ENCODE measurements at regions not wholly inside any gene's neighbourhood (a gene's known extent, or its start where the extent isn't known, plus 50 kb on each side); places are given as distances from the start of the nearest gene placed in this dataset.

DNA sequence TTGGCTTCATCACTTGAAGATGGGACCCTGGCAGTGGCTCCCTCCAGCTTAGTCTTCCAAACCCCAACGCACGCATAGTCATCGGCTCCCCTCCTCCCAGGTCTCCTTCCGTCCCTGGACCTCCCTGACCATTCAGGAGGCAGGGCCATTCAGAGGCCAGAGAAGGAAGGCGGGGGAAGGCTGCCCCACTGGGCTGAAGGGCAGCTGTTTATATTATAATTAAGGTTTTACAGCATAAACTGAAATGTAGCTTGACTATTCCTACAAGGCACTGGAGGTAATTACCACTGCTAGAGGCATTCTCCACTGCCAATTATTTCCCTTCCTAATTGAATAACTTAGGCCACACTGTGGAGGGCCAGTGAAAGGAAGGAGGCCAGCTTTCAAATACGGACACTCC lies 170.6 kb upstream of the PROX1 start:
- Histone ChIP-seq H3K27me3 (ENCODE audit: control insufficient read depth, insufficient read depth, low read length, poor library complexity, severe bottlenecking) (no peaks in the 10 kb centered on the region), H3K4me3 (ENCODE audit: insufficient read depth, low read depth, low read length) (no peak overlapping the region), H3K4me1 (ENCODE audit: control insufficient read depth, insufficient read depth, low read length) (no peaks in the 10 kb centered on the region), H3K9me3 (ENCODE audit: control insufficient read depth, low read length) (no peaks in the 10 kb centered on the region), H3K36me3 (ENCODE audit: control insufficient read depth, insufficient read depth, low read length) (no peaks in the 10 kb centered on the region), H3K27ac (ENCODE audit: insufficient read depth, low read depth, low read length, poor library complexity, severe bottlenecking) (no peak overlapping the region)
- WGBS, 2 experiments: 92 to 96% methylated on average over 5 to 6 of the region's 6 CpGs

DNA sequence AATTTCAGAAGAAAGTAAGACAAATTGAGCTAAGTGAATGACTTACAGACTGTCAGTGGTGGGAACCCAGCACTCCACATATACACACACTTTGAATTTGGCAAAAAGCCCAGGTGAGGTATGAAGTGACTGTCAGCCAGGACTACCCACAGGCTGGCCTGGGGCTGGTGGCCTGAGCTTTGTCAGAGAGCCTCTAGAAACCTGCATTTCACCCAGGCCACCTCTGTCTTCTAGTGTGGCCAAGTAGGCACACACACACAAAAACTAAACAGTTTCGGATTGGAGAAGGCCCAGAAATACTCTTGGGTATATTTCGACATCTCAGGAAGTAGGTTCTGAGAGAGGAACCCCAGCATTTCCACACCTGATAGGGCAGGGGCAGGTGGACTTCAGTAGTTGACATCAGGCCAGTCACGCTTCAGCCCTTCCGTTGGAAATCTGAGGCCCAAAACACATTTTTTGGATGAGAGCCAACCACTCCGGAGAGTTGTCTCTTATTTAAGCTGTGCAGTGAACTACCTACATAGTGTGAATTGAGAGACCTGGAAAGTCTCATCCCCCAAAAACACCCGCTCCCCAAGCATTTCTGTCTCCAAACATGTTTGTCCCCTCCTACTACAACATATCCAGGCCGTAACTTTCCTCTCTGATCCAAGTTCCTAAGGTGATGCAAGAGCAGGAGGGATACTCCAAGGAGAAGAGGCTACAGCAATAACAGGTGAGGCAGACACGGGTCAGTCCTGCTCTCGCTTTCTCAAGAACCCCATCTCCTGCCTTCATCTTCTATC lies 167.2 kb upstream of the PROX1 start:
- Histone ChIP-seq H3K36me3 (ENCODE audit: control insufficient read depth, insufficient read depth, low read length) (no peaks in the 10 kb centered on the region), H3K4me3 (ENCODE audit: insufficient read depth, low read depth, low read length) (no peak overlapping the region), H3K9me3 (ENCODE audit: control insufficient read depth, low read length) (no peaks in the 10 kb centered on the region), H3K27me3 (ENCODE audit: control insufficient read depth, insufficient read depth, low read length, poor library complexity, severe bottlenecking) (no peaks in the 10 kb centered on the region), H3K27ac (ENCODE audit: insufficient read depth, low read depth, low read length, poor library complexity, severe bottlenecking) (no peak overlapping the region), H3K4me1 (ENCODE audit: control insufficient read depth, insufficient read depth, low read length) (no peaks in the 10 kb centered on the region)
- whole genome bisulfite sequencing, 2 experiments: 86% methylated on average over 9 of the region's 9 CpGs

- H3K4me3 ChIP-seq (ENCODE audit: insufficient read depth, low read depth, low read length): no peak overlapping the region
- no peaks in the 10 kb centered on the region for H3K9me3 ChIP-seq (ENCODE audit: control insufficient read depth, low read length)
- no peaks in the 10 kb centered on the region for H3K4me1 ChIP-seq (ENCODE audit: control insufficient read depth, insufficient read depth, low read length)
- 93 to 94% methylated on average over 5 of the region's 5 CpGs for WGBS, 2 experiments
- no peaks in the 10 kb centered on the region for H3K36me3 ChIP-seq (ENCODE audit: control insufficient read depth, insufficient read depth, low read length)
- H3K27ac ChIP-seq (ENCODE audit: insufficient read depth, low read depth, low read length, poor library complexity, severe bottlenecking): no peak overlapping the region
- H3K27me3 ChIP-seq (ENCODE audit: control insufficient read depth, insufficient read depth, low read length, poor library complexity, severe bottlenecking): no peaks in the 10 kb centered on the region
Measured at GRCh38 chr1:213821175-213821942, 166.4 kb upstream of the PROX1 start.

GRCh38 chr1:213821943-213822334 lies 165.8 kb upstream of the PROX1 start:
- WGBS, 2 experiments: 0% methylated on average over 1 of the region's 1 CpG
- Histone ChIP-seq H3K36me3 (ENCODE audit: control insufficient read depth, insufficient read depth, low read length) (no peaks in the 10 kb centered on the region), H3K27ac (ENCODE audit: insufficient read depth, low read depth, low read length, poor library complexity, severe bottlenecking) (no peak overlapping the region), H3K27me3 (ENCODE audit: control insufficient read depth, insufficient read depth, low read length, poor library complexity, severe bottlenecking) (no peaks in the 10 kb centered on the region), H3K4me1 (ENCODE audit: control insufficient read depth, insufficient read depth, low read length) (no peaks in the 10 kb centered on the region), H3K9me3 (ENCODE audit: control insufficient read depth, low read length) (no peaks in the 10 kb centered on the region), H3K4me3 (ENCODE audit: insufficient read depth, low read depth, low read length) (no peak overlapping the region)

GRCh38 chr1:213826891-213827290 lies 160.9 kb upstream of the PROX1 start:
- 95% methylated on average over 4 of the region's 4 CpGs for WGBS, 2 experiments
- Histone ChIP-seq H3K4me3 (ENCODE audit: insufficient read depth, low read depth, low read length) (no peak overlapping the region), H3K36me3 (ENCODE audit: control insufficient read depth, insufficient read depth, low read length) (no peaks in the 10 kb centered on the region)

DNA sequence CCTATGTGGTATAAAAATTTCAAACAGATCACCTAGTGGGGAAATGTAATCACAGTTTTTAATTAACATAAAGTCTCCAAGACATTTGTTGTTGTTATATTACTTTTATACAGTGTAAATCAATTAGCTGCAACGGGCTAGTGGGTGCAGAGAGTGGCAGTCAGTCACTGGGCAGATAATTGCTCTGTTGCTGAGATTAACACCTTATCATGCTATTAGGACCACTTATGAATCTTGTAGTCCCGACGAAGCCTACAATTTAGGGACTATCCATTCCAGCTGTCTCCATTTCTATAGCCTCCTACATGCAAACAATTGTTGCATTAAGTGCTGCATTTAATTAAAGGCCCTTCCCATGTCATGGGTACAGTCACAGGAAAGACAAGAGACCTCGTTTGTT lies 158.9 kb upstream of the PROX1 start:
- peaks cover 4% of the 10 kb centered on the region for H3K4me1 ChIP-seq (ENCODE audit: control insufficient read depth, insufficient read depth, low read length)
- no peaks in the 10 kb centered on the region for H3K36me3 ChIP-seq (ENCODE audit: control insufficient read depth, insufficient read depth, low read length)
- no peaks in the 10 kb centered on the region for H3K27me3 ChIP-seq (ENCODE audit: control insufficient read depth, insufficient read depth, low read length, poor library complexity, severe bottlenecking)
- no peak overlapping the region for H3K27ac ChIP-seq (ENCODE audit: insufficient read depth, low read depth, low read length, poor library complexity, severe bottlenecking)
- no peak overlapping the region for H3K4me3 ChIP-seq (ENCODE audit: insufficient read depth, low read depth, low read length)
- 80 to 86% methylated on average over 4 of the region's 4 CpGs for WGBS, 2 experiments
- no peaks in the 10 kb centered on the region for H3K9me3 ChIP-seq (ENCODE audit: control insufficient read depth, low read length)

More at GRCh38 chr1:213826891-213827290, 160.9 kb upstream of the PROX1 start:
- Histone ChIP-seq H3K4me1 (ENCODE audit: control insufficient read depth, insufficient read depth, low read length) (peaks cover 4% of the 10 kb centered on the region), H3K27ac (ENCODE audit: insufficient read depth, low read depth, low read length, poor library complexity, severe bottlenecking) (no peak overlapping the region), H3K27me3 (ENCODE audit: control insufficient read depth, insufficient read depth, low read length, poor library complexity, severe bottlenecking) (no peaks in the 10 kb centered on the region), H3K9me3 (ENCODE audit: control insufficient read depth, low read length) (no peaks in the 10 kb centered on the region)

- H3K9me3 ChIP-seq (ENCODE audit: control insufficient read depth, low read length): no peaks in the 10 kb centered on the region
- H3K27me3 ChIP-seq (ENCODE audit: control insufficient read depth, insufficient read depth, low read length, poor library complexity, severe bottlenecking): no peaks in the 10 kb centered on the region
- H3K36me3 ChIP-seq (ENCODE audit: control insufficient read depth, insufficient read depth, low read length): no peaks in the 10 kb centered on the region
- peaks cover 4% of the 10 kb centered on the region for H3K4me1 ChIP-seq (ENCODE audit: control insufficient read depth, insufficient read depth, low read length)
- WGBS, 2 experiments: 81 to 89% methylated on average over 5 of the region's 5 CpGs
- no peak overlapping the region for H3K27ac ChIP-seq (ENCODE audit: insufficient read depth, low read depth, low read length, poor library complexity, severe bottlenecking)
- H3K4me3 ChIP-seq (ENCODE audit: insufficient read depth, low read depth, low read length): no peak overlapping the region
Measured at GRCh38 chr1:213829780-213830179, 158.0 kb upstream of the PROX1 start.

GRCh38 chr1:213830371-213830770 lies 157.4 kb upstream of the PROX1 start:
- H3K4me3 ChIP-seq (ENCODE audit: insufficient read depth, low read depth, low read length): no peak overlapping the region
- WGBS, 2 experiments: 73 to 76% methylated on average over 6 of the region's 6 CpGs
- H3K4me1 ChIP-seq (ENCODE audit: control insufficient read depth, insufficient read depth, low read length): peaks cover 4% of the 10 kb centered on the region

DNA sequence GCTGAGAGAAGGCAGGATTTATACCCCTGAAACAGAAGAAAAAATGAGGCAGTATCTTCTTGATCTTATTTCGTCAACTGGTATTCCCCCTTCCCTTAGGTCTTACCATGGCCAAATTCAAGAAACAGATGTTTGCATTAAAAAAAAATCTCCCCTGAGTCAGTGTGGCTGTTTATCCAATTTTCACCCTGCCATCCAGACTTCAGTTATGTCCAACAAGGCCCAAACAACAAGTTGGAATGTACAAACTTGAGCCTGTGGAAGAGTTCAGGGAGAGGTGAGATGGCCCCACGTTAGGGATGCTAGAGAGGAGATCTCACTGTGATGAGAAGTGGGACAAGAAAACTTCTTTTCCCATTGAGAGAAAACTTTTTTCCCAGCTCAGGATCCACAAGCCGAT lies 147.2 kb upstream of the PROX1 start:
- WGBS, 2 experiments: 89 to 96% methylated on average over 3 of the region's 3 CpGs
- Histone ChIP-seq H3K27ac (ENCODE audit: insufficient read depth, low read depth, low read length, poor library complexity, severe bottlenecking) (no peak overlapping the region), H3K27me3 (ENCODE audit: control insufficient read depth, insufficient read depth, low read length, poor library complexity, severe bottlenecking) (no peaks in the 10 kb centered on the region), H3K4me3 (ENCODE audit: insufficient read depth, low read depth, low read length) (no peak overlapping the region), H3K36me3 (ENCODE audit: control insufficient read depth, insufficient read depth, low read length) (no peaks in the 10 kb centered on the region), H3K9me3 (ENCODE audit: control insufficient read depth, low read length) (no peaks in the 10 kb centered on the region), H3K4me1 (ENCODE audit: control insufficient read depth, insufficient read depth, low read length) (no peaks in the 10 kb centered on the region)

More at GRCh38 chr1:213830371-213830770, 157.4 kb upstream of the PROX1 start:
- H3K9me3 ChIP-seq (ENCODE audit: control insufficient read depth, low read length): no peaks in the 10 kb centered on the region
- H3K27me3 ChIP-seq (ENCODE audit: control insufficient read depth, insufficient read depth, low read length, poor library complexity, severe bottlenecking): no peaks in the 10 kb centered on the region
- H3K27ac ChIP-seq (ENCODE audit: insufficient read depth, low read depth, low read length, poor library complexity, severe bottlenecking): no peak overlapping the region
- no peaks in the 10 kb centered on the region for H3K36me3 ChIP-seq (ENCODE audit: control insufficient read depth, insufficient read depth, low read length)

DNA sequence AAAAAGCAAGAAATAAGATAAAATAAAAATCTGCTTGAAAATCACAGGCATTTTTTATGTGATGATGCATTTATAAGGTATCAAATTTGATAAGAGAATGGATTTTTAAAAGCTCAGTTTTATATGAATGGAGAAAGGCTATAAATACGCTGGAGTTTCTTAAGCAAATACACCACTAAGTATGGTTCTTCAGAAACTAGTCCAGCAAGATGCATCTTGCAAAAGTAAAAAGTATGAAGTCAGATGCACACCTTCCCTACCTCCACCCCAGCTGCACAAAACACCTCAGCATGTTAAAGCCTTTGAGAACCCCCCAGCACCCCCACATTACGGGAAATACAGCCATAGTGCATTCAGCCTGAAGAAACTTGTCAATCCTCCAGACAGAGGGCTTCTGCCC lies 143.1 kb upstream of the PROX1 start:
- Histone ChIP-seq H3K4me1 (ENCODE audit: control insufficient read depth, insufficient read depth, low read length) (no peaks in the 10 kb centered on the region), H3K9me3 (ENCODE audit: control insufficient read depth, low read length) (no peaks in the 10 kb centered on the region)
- WGBS, 2 experiments: 88 to 100% methylated on average over 2 of the region's 2 CpGs

More for the DNA sequence above, 143.1 kb upstream of the PROX1 start:
- H3K27ac ChIP-seq (ENCODE audit: insufficient read depth, low read depth, low read length, poor library complexity, severe bottlenecking): no peak overlapping the region
- H3K4me3 ChIP-seq (ENCODE audit: insufficient read depth, low read depth, low read length): no peak overlapping the region
- H3K27me3 ChIP-seq (ENCODE audit: control insufficient read depth, insufficient read depth, low read length, poor library complexity, severe bottlenecking): no peaks in the 10 kb centered on the region
- no peaks in the 10 kb centered on the region for H3K36me3 ChIP-seq (ENCODE audit: control insufficient read depth, insufficient read depth, low read length)
